T-helper 1 cell treated with Interleukin-12 subunit alpha and Interleukin-12 subunit beta and Interleukin-4 antibody, amounts not matched to agents 30 ng/mL and 1 ng/mL, for 36 hours (primary cell): ENCODE measurements at regions not wholly inside any gene's neighbourhood (a gene's known extent, or its start where the extent isn't known, plus 50 kb on each side); places are given as distances from the start of the nearest gene placed in this dataset.

ENCODE experiments used
- intact Hi-C: fragments of 100-400 bp; cut with micrococcal nuclease; formaldehyde crosslinking; loops from one replicate; pipeline ENCODE4 v1.15.1; 2024

- intact Hi-C loops = no loop called here
Observed at GRCh38 chr10:62545160-62546066, 171.2 kb downstream of the ZNF365 start.

GRCh38 chr10:62548686-62549085 lies 174.5 kb downstream of the ZNF365 start:
- intact Hi-C loops = no loop called here

GRCh38 chr10:62550173-62550572 lies 176.0 kb downstream of the ZNF365 start:
- intact Hi-C loops = no loop called here

- intact Hi-C loops = loop anchor here (1.0 to 5.0 kb wide), 5 partner anchors 62 to 604 kb away; no protein-coding TSS in a partner anchor
Observed at GRCh38 chr10:62554632-62555199, 180.5 kb downstream of the ZNF365 start.

GRCh38 chr10:62559481-62560200 lies 185.5 kb downstream of the ZNF365 start:
- intact Hi-C loops = loop anchor here (5.0 kb wide), 1 partner anchor 122 kb away; no protein-coding TSS in a partner anchor

GRCh38 chr10:62560201-62560819 lies 186.1 kb downstream of the ZNF365 start:
- intact Hi-C loops = no loop called here

GRCh38 chr10:62561151-62561550 lies 187.0 kb downstream of the ZNF365 start:
- intact Hi-C loops = no loop called here

- intact Hi-C loops = no loop called here
Observed at GRCh38 chr10:62562101-62562500, 187.9 kb downstream of the ZNF365 start.

- intact Hi-C loops = no loop called here
Observed at GRCh38 chr10:62562795-62563194, 188.6 kb downstream of the ZNF365 start.

- intact Hi-C loops = no loop called here
Observed at GRCh38 chr10:62573929-62574328, 199.8 kb downstream of the ZNF365 start.

GRCh38 chr10:62577076-62577475 lies 202.9 kb downstream of the ZNF365 start:
- intact Hi-C loops = no loop called here

GRCh38 chr10:62577666-62578291 lies 203.6 kb downstream of the ZNF365 start:
- intact Hi-C loops = no loop called here

- intact Hi-C loops = no loop called here
Observed at GRCh38 chr10:62578301-62578700, 204.1 kb downstream of the ZNF365 start.

GRCh38 chr10:62578916-62579315 lies 204.7 kb downstream of the ZNF365 start:
- intact Hi-C loops = no loop called here

- intact Hi-C loops = no loop called here
Observed at GRCh38 chr10:62580396-62580795, 206.2 kb downstream of the ZNF365 start.

GRCh38 chr10:62581351-62581750 lies 207.2 kb downstream of the ZNF365 start:
- intact Hi-C loops = no loop called here

GRCh38 chr10:62582101-62582705 lies 208.0 kb downstream of the ZNF365 start:
- intact Hi-C loops = no loop called here

- intact Hi-C loops = no loop called here
Observed at GRCh38 chr10:62582804-62583208, 208.6 kb downstream of the ZNF365 start.

- intact Hi-C loops = no loop called here
Observed at GRCh38 chr10:62583876-62584615, 209.9 kb downstream of the ZNF365 start.

- intact Hi-C loops = no loop called here
Observed at GRCh38 chr10:62584731-62585130, 210.6 kb downstream of the ZNF365 start.
